ENCODE measurements at regions not wholly inside any gene's neighbourhood (a gene's known extent, or its start where the extent isn't known, plus 50 kb on each side); places are given as distances from the start of the nearest gene placed in this dataset.
A peak's percentile ranks its signal among the peaks of the same experiment; 100 is the strongest.

GRCh38 chr11:80194016-80194415 lies 753.2 kb upstream of the TENM4 start:
- H4K20me1 ChIP-seq (ENCODE audit: low read length) = no peaks in the 10 kb centered on the region
- no peaks in the 10 kb centered on the region for H3K79me2 ChIP-seq (ENCODE audit: low read length)
- H3K27me3 ChIP-seq (ENCODE audit: low read length) = no peaks in the 10 kb centered on the region
- POLR2A ChIA-PET (ENCODE audit: unreplicated experiment) = no interaction called here
- intact Hi-C loops (cut with micrococcal nuclease) = no loop called here
- no peaks in the 10 kb centered on the region for H3F3A ChIP-seq (ENCODE audit: low read length, unreplicated experiment)
- H3K9me2 ChIP-seq (replicated peaks; ENCODE audit: low read length) = no peaks in the 10 kb centered on the region
- no peak for ATAC-seq
- no peak for TF ChIP-seq EZH2 (IDR thresholded peaks at IDR 0.05; ENCODE audit: low read length, unreplicated experiment)
- no peak for TF ChIP-seq EZH2phosphoT487 (IDR thresholded peaks at IDR 0.05; ENCODE audit: borderline replicate concordance, low read length)
- TF ChIP-seq, protein P1, sequence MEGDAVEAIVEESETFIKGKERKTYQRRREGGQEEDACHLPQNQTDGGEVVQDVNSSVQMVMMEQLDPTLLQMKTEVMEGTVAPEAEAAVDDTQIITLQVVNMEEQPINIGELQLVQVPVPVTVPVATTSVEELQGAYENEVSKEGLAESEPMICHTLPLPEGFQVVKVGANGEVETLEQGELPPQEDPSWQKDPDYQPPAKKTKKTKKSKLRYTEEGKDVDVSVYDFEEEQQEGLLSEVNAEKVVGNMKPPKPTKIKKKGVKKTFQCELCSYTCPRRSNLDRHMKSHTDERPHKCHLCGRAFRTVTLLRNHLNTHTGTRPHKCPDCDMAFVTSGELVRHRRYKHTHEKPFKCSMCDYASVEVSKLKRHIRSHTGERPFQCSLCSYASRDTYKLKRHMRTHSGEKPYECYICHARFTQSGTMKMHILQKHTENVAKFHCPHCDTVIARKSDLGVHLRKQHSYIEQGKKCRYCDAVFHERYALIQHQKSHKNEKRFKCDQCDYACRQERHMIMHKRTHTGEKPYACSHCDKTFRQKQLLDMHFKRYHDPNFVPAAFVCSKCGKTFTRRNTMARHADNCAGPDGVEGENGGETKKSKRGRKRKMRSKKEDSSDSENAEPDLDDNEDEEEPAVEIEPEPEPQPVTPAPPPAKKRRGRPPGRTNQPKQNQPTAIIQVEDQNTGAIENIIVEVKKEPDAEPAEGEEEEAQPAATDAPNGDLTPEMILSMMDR (conservative IDR thresholded peaks at IDR 0.05; ENCODE audit: low read depth, low read length) = no peak
- DNase-seq = no peak
- H2AFZ ChIP-seq (ENCODE audit: low read length) = no peak overlapping the region
- no peak overlapping the region for H3K27ac ChIP-seq (ENCODE audit: low read length)
- no peak overlapping the region for H3K4me3 ChIP-seq (ENCODE audit: low read length)
- H3K9me3 ChIP-seq (ENCODE audit: low read length) = 0 out of 2 replicates have a peak, but pooled peaks cover 3% of the 10 kb centered on the region
- no peaks in the 10 kb centered on the region for H3K36me3 ChIP-seq (ENCODE audit: low read depth, low read length)
- H3K4me1 ChIP-seq (ENCODE audit: insufficient read depth, low read length) = peaks cover 11% of the 10 kb centered on the region; the same call in 1 of the 2 replicates
- no TSS peak for BruUV-seq (replicated peaks)
- CTCF ChIA-PET = no interaction called here
- no peak overlapping the region for H3K4me2 ChIP-seq (ENCODE audit: low read length)
- no peak overlapping the region for H3K9ac ChIP-seq (ENCODE audit: low read length)

DNA sequence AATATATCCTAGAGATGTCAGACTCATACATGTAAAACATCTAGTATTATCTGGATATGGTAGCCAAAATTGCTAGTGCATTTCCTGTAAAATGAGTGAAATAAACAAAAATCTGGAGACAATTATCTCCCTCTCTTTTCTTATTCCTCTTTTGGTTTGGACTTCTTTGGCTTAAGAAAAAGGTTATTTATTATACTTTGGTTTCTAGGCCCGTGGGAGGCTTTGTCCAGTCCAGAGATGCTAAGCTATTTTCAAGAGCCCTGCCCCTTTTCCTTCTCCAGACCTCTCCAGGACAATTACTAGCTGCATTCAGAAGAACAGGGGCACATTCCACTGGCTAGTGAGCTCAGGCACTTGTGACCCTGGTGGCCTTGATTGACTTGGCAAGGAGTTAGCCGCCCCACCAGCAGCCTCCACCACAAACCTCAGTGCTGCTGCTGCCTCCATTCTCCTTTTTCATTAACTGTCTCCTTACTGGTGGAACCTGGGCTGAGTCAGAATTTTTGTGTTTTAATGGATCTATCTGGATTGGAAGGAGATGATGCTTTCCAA lies 747.3 kb upstream of the TENM4 start:
- TF ChIP-seq EZH2 (IDR thresholded peaks at IDR 0.05; ENCODE audit: low read length, unreplicated experiment) (no peak), EZH2phosphoT487 (IDR thresholded peaks at IDR 0.05; ENCODE audit: borderline replicate concordance, low read length) (no peak)
- TF ChIP-seq, protein P1 (conservative IDR thresholded peaks at IDR 0.05; ENCODE audit: low read depth, low read length) = no peak
- Histone ChIP-seq H3F3A (ENCODE audit: low read length, unreplicated experiment) (no peaks in the 10 kb centered on the region), H3K27me3 (ENCODE audit: low read length) (no peaks in the 10 kb centered on the region), H3K36me3 (ENCODE audit: low read depth, low read length) (no peaks in the 10 kb centered on the region), H4K20me1 (ENCODE audit: low read length) (no peaks in the 10 kb centered on the region), H3K27ac (ENCODE audit: low read length) (no peak overlapping the region), H3K79me2 (ENCODE audit: low read length) (no peaks in the 10 kb centered on the region), H3K4me3 (ENCODE audit: low read length) (no peak overlapping the region), H2AFZ (ENCODE audit: low read length) (no peak overlapping the region), H3K9ac (ENCODE audit: low read length) (no peak overlapping the region), H3K4me1 (ENCODE audit: insufficient read depth, low read length) (no peaks in the 10 kb centered on the region), H3K9me3 (ENCODE audit: low read length) (no peaks in the 10 kb centered on the region), H3K9me2 (replicated peaks; ENCODE audit: low read length) (no peaks in the 10 kb centered on the region), H3K4me2 (ENCODE audit: low read length) (no peak overlapping the region)
- no TSS peak for BruUV-seq (replicated peaks)
- intact Hi-C loops (cut with micrococcal nuclease) = no loop called here
- POLR2A ChIA-PET (ENCODE audit: unreplicated experiment) = no interaction called here
- CTCF ChIA-PET = no interaction called here
- DNase-seq (no peak), ATAC-seq (no peak)

DNA sequence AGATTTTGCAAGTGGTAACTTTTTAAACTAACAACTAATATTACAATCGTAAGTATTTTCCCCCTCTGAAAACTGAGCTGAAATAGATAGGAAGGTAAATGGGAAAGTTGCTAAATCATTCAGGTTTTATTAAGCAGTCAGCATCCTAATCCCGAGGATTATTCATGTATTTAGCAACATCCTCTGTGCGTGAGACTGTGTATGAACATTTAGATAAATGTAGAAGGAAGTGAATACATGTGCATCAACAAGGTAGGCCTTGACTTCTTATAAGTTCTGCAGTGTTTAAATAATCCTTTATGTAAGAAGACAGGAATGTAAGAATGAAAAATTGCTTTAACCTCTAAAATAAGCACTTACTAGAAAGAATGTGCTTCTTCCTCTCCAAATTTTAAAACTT lies 745.9 kb upstream of the TENM4 start:
- ATAC-seq (no peak), DNase-seq (peak; percentile 24)
- H3K9me2 ChIP-seq (replicated peaks; ENCODE audit: low read length) = no peaks in the 10 kb centered on the region
- TF ChIP-seq, protein P1 (conservative IDR thresholded peaks at IDR 0.05; ENCODE audit: low read depth, low read length) = no peak
- TF ChIP-seq EZH2phosphoT487 (IDR thresholded peaks at IDR 0.05; ENCODE audit: borderline replicate concordance, low read length) (no peak), EZH2 (IDR thresholded peaks at IDR 0.05; ENCODE audit: low read length, unreplicated experiment) (no peak)
- H3K9ac ChIP-seq (ENCODE audit: low read length) = no peak overlapping the region
- H2AFZ ChIP-seq (ENCODE audit: low read length) = 0 out of 2 replicates have a peak overlapping the region, but pooled peaks have one; percentile 39
- CTCF ChIA-PET = no interaction called here
- H3K79me2 ChIP-seq (ENCODE audit: low read length) = no peaks in the 10 kb centered on the region
- no TSS peak for BruUV-seq (replicated peaks)
- no peaks in the 10 kb centered on the region for H4K20me1 ChIP-seq (ENCODE audit: low read length)
- H3K9me3 ChIP-seq (ENCODE audit: low read length) = no peaks in the 10 kb centered on the region; the same call in 1 of the 2 replicates
- H3K27ac ChIP-seq (ENCODE audit: low read length) = no peak overlapping the region
- no peak overlapping the region for H3K4me3 ChIP-seq (ENCODE audit: low read length)
- H3K36me3 ChIP-seq (ENCODE audit: low read depth, low read length) = no peaks in the 10 kb centered on the region
- H3F3A ChIP-seq (ENCODE audit: low read length, unreplicated experiment) = no peaks in the 10 kb centered on the region
- H3K4me1 ChIP-seq (ENCODE audit: insufficient read depth, low read length) = no peaks in the 10 kb centered on the region
- H3K4me2 ChIP-seq (ENCODE audit: low read length) = no peak overlapping the region
- POLR2A ChIA-PET (ENCODE audit: unreplicated experiment) = no interaction called here
- intact Hi-C loops (cut with micrococcal nuclease) = no loop called here
- H3K27me3 ChIP-seq (ENCODE audit: low read length) = no peaks in the 10 kb centered on the region

All from PC-3 (cell line).